H1 (cell line): ENCODE measurements at regions not wholly inside any gene's neighbourhood (a gene's known extent, or its start where the extent isn't known, plus 50 kb on each side); places are given as distances from the start of the nearest gene placed in this dataset.

Experiments used
- CBX8 ChIP-seq: fragments of 300-800, 300-1000 bp; sonication (generic); IDR thresholded peaks from 2 replicates; pipeline ENCODE4 v1.7.1; 2016; ENCODE audit warnings: low read depth, low read length, borderline replicate concordance
- CEBPB ChIP-seq: IDR thresholded peaks from 2 replicates; pipeline ENCODE4 v1.6.1; 2012; ENCODE audit warnings: low read depth, low read length
- E2F6 ChIP-seq: IDR thresholded peaks from 2 replicates; pipeline ENCODE4 v1.6.1; 2012; ENCODE audit warnings: inconsistent platforms
- JUND ChIP-seq: IDR thresholded peaks from 2 replicates; pipeline ENCODE4 v1.6.1; 2011; ENCODE audit warnings: mild to moderate bottlenecking, improper control_type of control experiment, low read length
- MAFK ChIP-seq: IDR thresholded peaks from 2 replicates; pipeline ENCODE4 v1.6.1; 2012; ENCODE audit warnings: low read depth, mild to moderate bottlenecking, improper control_type of control experiment, low read length
- PHF8 ChIP-seq: fragments of 200-600 bp; sonication (generic); conservative IDR thresholded peaks from 2 replicates; pipeline ENCODE4 v1.7.1; 2012; ENCODE audit warnings: low read depth, mild to moderate bottlenecking, inconsistent platforms, low read length, moderate library complexity
- SIRT6 ChIP-seq: IDR thresholded peaks from one replicate; pipeline ENCODE4 v1.7.1; 2012; ENCODE audit warnings: low read length, inconsistent platforms
- SIX5 ChIP-seq: IDR thresholded peaks from 2 replicates; pipeline ENCODE4 v1.6.1; 2011; ENCODE audit warnings: mild to moderate bottlenecking, low read depth, low read length
- TCF12 ChIP-seq: IDR thresholded peaks from 2 replicates; pipeline ENCODE4 v1.6.1; 2011; ENCODE audit warnings: low read depth, mild to moderate bottlenecking, low read length
- TF ChIP-seq, protein P1 (sequence below), 3 experiments: IDR thresholded peaks; 1 replicate in 2 of 3; 2 replicates in 1 of 3; pipeline versions ENCODE4 v1.5.1 to v1.6.1; 2011; ENCODE audit warnings: low read length in 3 of 3, mild to moderate bottlenecking in 3 of 3, inconsistent platforms in 2 of 3, low read depth in 1 of 3, moderate library complexity in 1 of 3; ENCODE audit not compliant: insufficient read depth in 1 of 3; ENCODE audit errors: control extremely low read depth in 1 of 3
- TF ChIP-seq, protein P2 (sequence below): IDR thresholded peaks from 2 replicates; pipeline ENCODE4 v1.6.1; 2011; ENCODE audit warnings: low read length, improper control_type of control experiment

DNA sequence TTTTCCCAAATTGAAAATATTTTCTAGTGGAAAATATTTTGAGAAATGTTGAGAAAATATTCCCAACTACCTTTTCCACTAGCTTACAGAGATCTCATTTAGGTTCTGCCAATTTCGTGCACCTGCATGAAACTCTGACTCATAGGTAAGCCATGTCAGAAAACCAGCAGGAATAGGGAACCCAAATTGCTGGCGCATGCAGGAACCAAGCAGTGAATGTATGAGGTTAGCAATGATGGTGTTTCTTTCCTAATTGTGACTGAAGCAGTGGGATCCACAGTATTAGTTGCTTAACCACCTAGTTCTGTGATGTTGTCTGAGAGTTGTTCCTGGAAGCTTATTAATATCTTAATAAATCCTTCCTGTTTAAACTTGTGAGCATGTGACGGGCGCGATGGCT, 381.0 kb upstream of the TRAM1L1 start (continued):
- TF ChIP-seq TCF12 (peak; percentile 75; the same call in 1 of the 2 replicates), PHF8 (no peak), MAFK (no peak), CEBPB (no peak), SIX5 (no peak), SIRT6 (no peak), E2F6 (no peak), CBX8 (no peak), JUND (peak; percentile 54; the same call in 1 of the 2 replicates)
- TF ChIP-seq, protein P1, sequence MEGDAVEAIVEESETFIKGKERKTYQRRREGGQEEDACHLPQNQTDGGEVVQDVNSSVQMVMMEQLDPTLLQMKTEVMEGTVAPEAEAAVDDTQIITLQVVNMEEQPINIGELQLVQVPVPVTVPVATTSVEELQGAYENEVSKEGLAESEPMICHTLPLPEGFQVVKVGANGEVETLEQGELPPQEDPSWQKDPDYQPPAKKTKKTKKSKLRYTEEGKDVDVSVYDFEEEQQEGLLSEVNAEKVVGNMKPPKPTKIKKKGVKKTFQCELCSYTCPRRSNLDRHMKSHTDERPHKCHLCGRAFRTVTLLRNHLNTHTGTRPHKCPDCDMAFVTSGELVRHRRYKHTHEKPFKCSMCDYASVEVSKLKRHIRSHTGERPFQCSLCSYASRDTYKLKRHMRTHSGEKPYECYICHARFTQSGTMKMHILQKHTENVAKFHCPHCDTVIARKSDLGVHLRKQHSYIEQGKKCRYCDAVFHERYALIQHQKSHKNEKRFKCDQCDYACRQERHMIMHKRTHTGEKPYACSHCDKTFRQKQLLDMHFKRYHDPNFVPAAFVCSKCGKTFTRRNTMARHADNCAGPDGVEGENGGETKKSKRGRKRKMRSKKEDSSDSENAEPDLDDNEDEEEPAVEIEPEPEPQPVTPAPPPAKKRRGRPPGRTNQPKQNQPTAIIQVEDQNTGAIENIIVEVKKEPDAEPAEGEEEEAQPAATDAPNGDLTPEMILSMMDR (IDR thresholded peaks at IDR 0.05; ENCODE audit: control extremely low read depth in 1 of 3, insufficient read depth in 1 of 3, low read depth in 1 of 3, low read length in 3 of 3), result no peak
- TF ChIP-seq, protein P2, sequence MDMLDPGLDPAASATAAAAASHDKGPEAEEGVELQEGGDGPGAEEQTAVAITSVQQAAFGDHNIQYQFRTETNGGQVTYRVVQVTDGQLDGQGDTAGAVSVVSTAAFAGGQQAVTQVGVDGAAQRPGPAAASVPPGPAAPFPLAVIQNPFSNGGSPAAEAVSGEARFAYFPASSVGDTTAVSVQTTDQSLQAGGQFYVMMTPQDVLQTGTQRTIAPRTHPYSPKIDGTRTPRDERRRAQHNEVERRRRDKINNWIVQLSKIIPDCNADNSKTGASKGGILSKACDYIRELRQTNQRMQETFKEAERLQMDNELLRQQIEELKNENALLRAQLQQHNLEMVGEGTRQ, result no peak
